Heart left ventricle (tissue), 16 donors: ENCODE measurements at regions not wholly inside any gene's neighbourhood (a gene's known extent, or its start where the extent isn't known, plus 50 kb on each side); places are given as distances from the start of the nearest gene placed in this dataset.

Experiments used
- ATAC-seq, 4 donors: fragments of 200-7000 bp; cut with Tn5 transposase; one replicate each; pipeline ENCODE4 v1.9.1; 2020 to 2022; ENCODE audit warnings: moderate library complexity in 4 of 4, mild to moderate bottlenecking in 3 of 4, moderate number of reproducible peaks in 1 of 4
- DNase-seq, 5 donors: peaks; one replicate each; pipeline ENCODE4 v3.0.0-alpha.2; 2020
- H3K27ac ChIP-seq, 12 donors: fragments of 200-600 bp; sonication (generic) in 4 of 12; one replicate each; pipeline versions ENCODE4 v1.5.0 to v1.8.0; 2016 to 2022; ENCODE audit warnings: mild to moderate bottlenecking in 2 of 12
- H3K27me3 ChIP-seq, 9 donors: fragments of 200-600 bp; sonication (generic) in 2 of 9; one replicate each; pipeline versions ENCODE4 v1.5.1 to v1.8.0; 2016 to 2022; ENCODE audit warnings: mild to moderate bottlenecking in 3 of 9
- H3K36me3 ChIP-seq, 9 donors: fragments of 200-600 bp; sonication (generic) in 2 of 9; one replicate each; pipeline versions ENCODE4 v1.5.0 to v1.8.0; 2018 to 2022; ENCODE audit warnings: mild to moderate bottlenecking in 2 of 9
- H3K4me1 ChIP-seq, 12 donors: fragments of 200-600 bp; sonication (generic) in 4 of 12; one replicate each; pipeline versions ENCODE4 v1.5.0 to v1.8.0; 2016 to 2022; ENCODE audit warnings: mild to moderate bottlenecking in 3 of 12
- H3K4me3 ChIP-seq, 12 donors: fragments of 200-600 bp; sonication (generic) in 4 of 12; one replicate each; pipeline versions ENCODE4 v1.5.0 to v1.8.0; 2017 to 2022; ENCODE audit warnings: mild to moderate bottlenecking in 9 of 12, moderate library complexity in 4 of 12
- H3K9me3 ChIP-seq, 12 donors: fragments of 200-600 bp; sonication (generic) in 4 of 12; one replicate each; pipeline versions ENCODE4 v1.5.0 to v1.8.0; 2016 to 2022; ENCODE audit warnings: mild to moderate bottlenecking in 1 of 12
- CTCF ChIP-seq, 12 donors: fragments of 200-600 bp; sonication (generic) in 4 of 12; IDR thresholded peaks; one replicate each; pipeline versions ENCODE4 v1.5.0 to v1.8.0; 2018 to 2022; ENCODE audit warnings: antibody characterized with exemption in 12 of 12, mild to moderate bottlenecking in 5 of 12
- POLR2A ChIP-seq, 2 donors: fragments of 450-650 bp; IDR thresholded peaks; one replicate each; pipeline ENCODE4 v1.6.1; 2017; ENCODE audit warnings: antibody characterized with exemption in 2 of 2, mild to moderate bottlenecking in 2 of 2, moderate library complexity in 2 of 2
- WGBS, 4 donors: extraction: QIAGEN DNeasy Blood & Tissue Kit in 2 of 4; methylation state at CpG; one replicate each; pipeline versions ENCODE4 v1.1.5 to v1.1.7; 2013 to 2018; 5-methylcytosine and 5-hydroxymethylcytosine counted together
- intact Hi-C, 10 donors: fragments of 100-400 bp; cut with DNase I; formaldehyde crosslinking; loops; one replicate each; pipeline versions ENCODE4 v1.11.1 to v1.14.2; 2022
- donor health status: ischemic (EF 13 %, LVEDD 7.1; RV severe dilation, severe dysfunction).
- donor health status: healthy with polysubstance abuse.
- donor health status: DM: no; HTN: yes; CAD: no.
- donor health status: DM: no; HTN: no; CAD: no.
- donor health status: ischemic (EF 25% LVEDD 6.9; RV normal size, moderate dysfunction).
- donor health status: ischemic (EF 25% LVEDD 5.7; RV mildly dilated, moderate dysfunction).
- donor health status: healthy.
- donor health status: DM: yes; HTN: yes; CAD: no.
- donor health status: ischemic (EF 35%, LVEDD 5.7; RV mildly dilated, moderate dysfunction).
- donor health status: nonischemic (EF 11% LVEDD 7.7; RV severe dilation, severe dysfunction).
- donor health status: DM: yes; HTN: yes; CAD: no.
- donor health status: PGD.
- donor health status: ischemic (EF 29% LVEDD 5.4; RV normal size, mild dysfunction).
- donor health status: nonischemic (EF 23%, LVEDD 6.1; RV moderate dilation, normal function).

- ATAC-seq (no peak), DNase-seq (no peak)
- Histone ChIP-seq H3K27ac (no peak overlapping the region), H3K27me3 (peaks cover 0 to 10% (median 0%) of the 10 kb centered on the region in 9 donors), H3K9me3 (peaks cover 0 to 9% (median 0%) of the 10 kb centered on the region in 12 donors), H3K4me1 (peaks cover 0 to 14% (median 0%) of the 10 kb centered on the region in 12 donors), H3K36me3 (no peaks in the 10 kb centered on the region), H3K4me3 (no peak overlapping the region)
- intact Hi-C loops, result no loop called here
- 62 to 74% (median 66%) methylated on average over 6 to 12 of the region's 12 CpGs for WGBS, 4 donors
- TF ChIP-seq POLR2A (IDR thresholded peaks at IDR 0.05) (no peak), CTCF (IDR thresholded peaks at IDR 0.05) (peak in 4 of 12 donors; percentile 6 to 22 (median 13))
Measured at GRCh38 chr14:104509673-104510072, 69.9 kb upstream of the C14orf180 start.

GRCh38 chr14:104510216-104510615 lies 69.3 kb upstream of the C14orf180 start:
- no peak overlapping the region for H3K4me3 ChIP-seq
- peak overlapping the region in 5 of 12 donors; percentile 23 to 75 (median 67) for H3K27ac ChIP-seq
- intact Hi-C loops, result no loop called here
- WGBS, 4 donors, result 52 to 80% (median 58%) methylated on average over 3 of the region's 3 CpGs
- H3K36me3 ChIP-seq, result no peaks in the 10 kb centered on the region
- TF ChIP-seq POLR2A (IDR thresholded peaks at IDR 0.05) (no peak), CTCF (IDR thresholded peaks at IDR 0.05) (no peak)
- peaks cover 0 to 9% (median 0%) of the 10 kb centered on the region in 9 donors for H3K27me3 ChIP-seq
- H3K4me1 ChIP-seq, result peaks cover 0 to 14% (median 0%) of the 10 kb centered on the region in 12 donors
- peaks cover 0 to 9% (median 0%) of the 10 kb centered on the region in 12 donors for H3K9me3 ChIP-seq
- DNase-seq (no peak), ATAC-seq (no peak)

- Histone ChIP-seq H3K27me3 (peaks cover 0 to 6% (median 0%) of the 10 kb centered on the region in 9 donors), H3K27ac (peak overlapping the region in 6 of 12 donors; percentile 23 to 75 (median 53)), H3K4me3 (no peak overlapping the region), H3K4me1 (peaks cover 0 to 14% (median 0%) of the 10 kb centered on the region in 12 donors), H3K9me3 (peaks cover 0 to 9% (median 0%) of the 10 kb centered on the region in 12 donors), H3K36me3 (no peaks in the 10 kb centered on the region)
- TF ChIP-seq POLR2A (IDR thresholded peaks at IDR 0.05) (no peak), CTCF (IDR thresholded peaks at IDR 0.05) (no peak)
- peak; percentile 57 to 90 (median 76) for DNase-seq
- peak; percentile 92 to 96 (median 94) for ATAC-seq
- intact Hi-C loops, result no loop called here
- 70 to 90% (median 77%) methylated on average over 15 to 32 of the region's 32 CpGs for WGBS, 4 donors
Measured at GRCh38 chr14:104510794-104511611, 68.6 kb upstream of the C14orf180 start.

GRCh38 chr14:104512061-104512460 lies 67.5 kb upstream of the C14orf180 start:
- WGBS, 4 donors, result 79 to 84% (median 80%) methylated on average over 7 to 10 of the region's 10 CpGs
- TF ChIP-seq CTCF (IDR thresholded peaks at IDR 0.05) (no peak), POLR2A (IDR thresholded peaks at IDR 0.05) (no peak)
- intact Hi-C loops, result no loop called here
- Histone ChIP-seq H3K9me3 (peaks cover 0 to 12% (median 1%) of the 10 kb centered on the region in 12 donors), H3K4me1 (peaks cover 0 to 14% (median 0%) of the 10 kb centered on the region in 12 donors), H3K27me3 (peaks cover 0 to 6% (median 0%) of the 10 kb centered on the region in 9 donors), H3K27ac (no peak overlapping the region), H3K36me3 (no peaks in the 10 kb centered on the region), H3K4me3 (no peak overlapping the region)
- no peak for ATAC-seq
- no peak for DNase-seq
